ENCODE measurements at regions not wholly inside any gene's neighbourhood (a gene's known extent, or its start where the extent isn't known, plus 50 kb on each side); places are given as distances from the start of the nearest gene placed in this dataset.
"Not testable (repeated sequence)": the region's sequence is repeated elsewhere in the genome, so short reads cannot be mapped to it uniquely, and the experiment has no call there.

DNA sequence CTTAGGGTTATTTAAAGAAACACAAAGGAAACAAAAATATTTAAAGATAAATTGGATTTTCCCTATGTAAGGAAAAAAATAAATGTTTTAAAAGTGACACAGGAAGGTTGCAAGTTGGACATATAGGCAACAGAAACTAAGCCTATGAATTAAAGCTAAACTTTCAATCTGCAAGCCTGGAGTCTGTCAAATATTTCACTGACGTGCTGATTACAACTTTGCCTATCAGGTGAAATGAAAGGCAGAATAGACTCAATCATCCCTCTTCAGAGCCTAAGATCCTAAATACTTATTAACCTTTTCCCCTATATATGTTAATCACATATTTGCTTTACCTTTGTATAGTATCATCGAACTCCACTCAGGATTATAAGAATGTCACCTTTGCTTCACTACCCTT is 1068.0 kb upstream of the ALCAM start:
- DNase-seq: no peak

DNA sequence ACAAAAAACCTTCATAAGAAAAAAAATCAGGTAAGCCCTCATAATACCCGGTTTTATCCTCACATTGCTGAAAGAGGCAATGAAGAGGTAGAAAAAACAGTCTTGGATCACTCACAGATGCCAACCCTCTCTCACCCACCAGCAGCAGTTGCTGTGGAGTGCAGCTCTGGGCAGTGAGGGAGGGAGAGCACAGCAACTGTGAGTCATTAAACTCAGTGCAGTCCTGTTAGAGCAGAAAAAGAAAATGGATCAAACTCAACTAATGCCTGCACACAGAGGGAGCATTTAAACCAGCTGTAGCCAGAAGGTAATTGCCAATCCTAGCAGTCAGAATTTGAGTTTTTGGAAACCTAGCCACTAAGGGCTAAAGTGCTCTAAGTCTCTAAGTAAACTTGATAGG is 1050.6 kb upstream of the ALCAM start:
- no peak for DNase-seq

- DNase-seq: no peak
Measured at GRCh38 chr3:104323226-104323625, 1043.5 kb upstream of the ALCAM start.

GRCh38 chr3:104347291-104347690 is 1019.4 kb upstream of the ALCAM start:
- no peak for DNase-seq

DNA sequence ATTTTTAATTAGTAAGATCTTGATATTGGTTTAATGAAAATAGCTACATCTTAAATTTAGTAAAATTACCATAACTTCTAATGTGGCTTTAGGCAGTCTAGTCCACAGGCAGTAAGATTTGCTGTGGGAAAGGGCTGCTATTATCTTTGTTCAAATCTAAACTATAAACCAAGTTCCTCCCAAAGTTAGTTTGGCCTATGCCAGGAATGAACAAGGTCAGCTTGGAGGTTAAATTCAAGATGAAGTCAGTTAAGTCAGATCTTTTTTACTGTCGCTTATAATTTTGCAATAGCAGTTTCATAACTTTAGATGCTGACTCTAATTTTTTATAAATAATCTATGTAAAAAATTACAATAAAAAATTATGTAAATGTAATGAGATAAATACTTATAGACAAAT is 1016.9 kb upstream of the ALCAM start:
- DNase-seq: no peak

- DNase-seq: no peak
Measured at GRCh38 chr3:104353951-104354350, 1012.8 kb upstream of the ALCAM start.

DNA sequence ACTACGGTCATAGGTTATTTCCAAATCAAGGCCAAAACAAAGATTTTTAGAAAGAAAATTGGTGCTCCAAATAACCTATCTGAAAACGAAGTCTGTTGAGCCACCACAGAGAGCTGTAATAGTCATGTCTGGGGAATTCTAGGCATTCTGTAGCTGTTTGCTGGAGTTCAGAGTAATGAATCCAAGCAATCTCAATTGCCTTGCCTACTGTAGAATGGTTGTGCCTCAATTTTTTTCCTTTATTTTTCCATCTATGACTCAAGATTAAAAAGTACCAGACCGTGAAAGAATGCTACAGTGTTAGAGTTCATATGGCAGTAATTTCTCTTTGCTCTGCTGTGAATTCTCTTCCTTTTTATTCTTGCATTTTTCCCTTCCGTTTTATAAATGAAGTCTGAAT is 1007.2 kb upstream of the ALCAM start:
- DNase-seq: no peak

DNA sequence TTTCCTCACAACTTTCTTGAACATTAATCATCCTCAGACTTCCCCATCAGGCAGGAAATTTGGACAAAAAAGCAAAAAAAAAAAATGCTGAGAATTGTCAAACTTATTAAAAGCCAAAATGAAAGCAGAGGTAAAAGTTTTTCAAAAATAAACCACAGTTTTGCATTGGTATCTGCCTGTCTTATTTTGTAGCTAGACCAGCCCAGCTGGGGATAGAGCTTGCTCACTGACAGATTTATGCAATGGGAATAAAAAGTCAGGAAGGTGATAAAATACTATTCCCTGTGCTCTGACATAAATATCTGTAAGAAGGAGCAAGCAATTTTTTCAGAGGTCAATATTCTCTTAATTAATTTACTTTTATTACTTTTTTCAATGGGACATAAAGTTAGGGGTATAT is 1006.7 kb upstream of the ALCAM start:
- DNase-seq: no peak

DNA sequence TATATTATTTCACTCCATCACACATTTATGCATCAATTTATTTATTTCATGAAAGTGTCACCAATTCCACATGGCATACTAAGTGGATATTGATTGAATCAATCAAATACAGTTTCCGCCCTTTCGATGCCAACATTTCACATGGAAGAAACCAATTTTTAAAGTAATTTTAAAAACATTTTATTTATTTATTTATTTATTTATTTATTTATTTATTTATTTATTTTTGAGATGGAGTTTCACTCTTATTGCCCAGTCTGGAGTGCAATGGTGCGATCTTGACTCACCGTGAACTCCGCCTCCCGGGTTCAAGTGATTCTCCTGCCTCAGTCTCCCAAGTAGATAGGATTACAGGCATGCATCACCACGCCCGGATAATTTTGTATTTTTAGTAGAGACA is 1005.0 kb upstream of the ALCAM start:
- DNase-seq: not testable (repeated sequence)

GRCh38 chr3:104362319-104362718 is 1004.4 kb upstream of the ALCAM start:
- DNase-seq: no peak

DNA sequence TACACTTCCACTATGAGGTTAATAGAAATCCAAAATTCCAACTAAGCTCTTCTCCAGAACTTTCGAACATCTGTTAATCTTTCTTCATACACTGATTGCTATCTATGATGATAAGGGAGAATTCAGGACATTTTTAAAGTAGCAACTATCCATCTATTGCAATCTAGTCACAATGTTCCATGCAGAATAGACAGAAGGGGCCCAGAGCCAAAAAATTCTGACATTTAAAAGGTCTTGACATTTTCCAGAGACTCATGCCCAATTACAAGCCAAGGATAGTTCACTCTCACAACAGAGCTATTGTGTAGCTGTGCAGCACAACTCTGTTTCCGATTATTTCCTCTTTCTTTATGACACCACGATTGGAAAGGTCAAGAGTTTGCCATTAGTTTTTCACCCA is 999.7 kb upstream of the ALCAM start:
- DNase-seq: no peak

- DNase-seq: no peak
Measured at GRCh38 chr3:104368760-104369159, 997.9 kb upstream of the ALCAM start.

DNA sequence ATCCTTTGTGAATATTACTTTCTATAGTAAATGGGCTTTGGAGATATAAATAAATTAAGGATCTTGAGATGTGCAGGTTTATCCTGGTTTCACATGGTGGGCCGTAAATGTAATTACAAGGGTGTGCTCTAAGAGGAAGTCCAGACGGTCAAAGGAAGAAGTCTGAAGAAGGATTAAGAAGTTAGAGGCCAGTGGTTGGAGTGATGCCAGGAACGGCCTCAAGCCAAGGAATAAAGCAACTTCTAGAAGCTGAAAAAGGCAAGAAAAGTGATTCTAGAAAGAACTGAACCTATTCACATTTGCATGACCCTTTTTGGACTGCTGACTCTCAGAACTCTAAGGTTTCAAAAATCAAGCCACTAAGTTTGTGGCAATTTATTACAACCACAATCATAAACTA is 981.3 kb upstream of the ALCAM start:
- no peak for DNase-seq

GRCh38 chr3:104388619-104389018 is 978.1 kb upstream of the ALCAM start:
- DNase-seq: peak; percentile 23

GRCh38 chr3:104392327-104392726 is 974.4 kb upstream of the ALCAM start:
- DNase-seq: no peak

- DNase-seq: no peak
Measured at GRCh38 chr3:104396974-104397669, 969.6 kb upstream of the ALCAM start.

GRCh38 chr3:104397713-104398112 is 969.0 kb upstream of the ALCAM start:
- DNase-seq: no peak

DNA sequence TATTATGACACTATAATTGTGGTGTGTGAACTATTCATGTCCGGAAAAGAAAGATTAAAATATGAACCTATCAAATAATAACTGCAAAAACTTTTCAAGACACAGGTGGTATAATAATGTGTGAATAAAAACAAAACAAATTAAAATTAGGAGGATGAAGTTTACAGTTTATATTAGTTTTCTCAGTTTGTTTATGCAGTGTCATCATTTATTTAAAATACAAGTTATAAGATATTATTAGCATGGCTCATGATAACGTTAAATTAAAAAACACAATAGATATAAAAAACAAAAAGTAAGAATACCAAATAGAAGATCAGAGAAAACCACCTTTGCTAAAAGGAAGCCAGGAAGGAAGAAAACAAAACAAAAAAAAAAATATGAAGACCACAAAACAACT is 963.8 kb upstream of the ALCAM start:
- DNase-seq: no peak

DNA sequence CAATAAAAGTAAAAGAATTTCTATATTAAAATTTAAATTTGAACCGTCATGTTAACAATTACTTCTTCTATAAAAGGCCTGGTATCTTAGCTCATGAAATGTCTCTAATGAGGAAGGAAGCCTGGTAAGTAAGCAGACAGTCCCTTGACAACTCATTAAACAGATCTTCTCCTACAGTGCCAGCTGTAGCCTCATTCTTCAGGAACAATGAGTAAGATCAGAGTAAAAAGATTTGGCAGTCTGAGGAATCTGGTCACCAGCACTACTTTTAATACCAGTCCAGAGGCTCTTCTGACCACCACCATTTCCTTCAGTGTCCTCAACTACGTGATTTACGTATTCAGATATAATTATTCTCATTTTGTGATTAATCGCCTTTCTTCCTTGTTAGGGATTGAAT is 955.0 kb upstream of the ALCAM start:
- no peak for DNase-seq

DNA sequence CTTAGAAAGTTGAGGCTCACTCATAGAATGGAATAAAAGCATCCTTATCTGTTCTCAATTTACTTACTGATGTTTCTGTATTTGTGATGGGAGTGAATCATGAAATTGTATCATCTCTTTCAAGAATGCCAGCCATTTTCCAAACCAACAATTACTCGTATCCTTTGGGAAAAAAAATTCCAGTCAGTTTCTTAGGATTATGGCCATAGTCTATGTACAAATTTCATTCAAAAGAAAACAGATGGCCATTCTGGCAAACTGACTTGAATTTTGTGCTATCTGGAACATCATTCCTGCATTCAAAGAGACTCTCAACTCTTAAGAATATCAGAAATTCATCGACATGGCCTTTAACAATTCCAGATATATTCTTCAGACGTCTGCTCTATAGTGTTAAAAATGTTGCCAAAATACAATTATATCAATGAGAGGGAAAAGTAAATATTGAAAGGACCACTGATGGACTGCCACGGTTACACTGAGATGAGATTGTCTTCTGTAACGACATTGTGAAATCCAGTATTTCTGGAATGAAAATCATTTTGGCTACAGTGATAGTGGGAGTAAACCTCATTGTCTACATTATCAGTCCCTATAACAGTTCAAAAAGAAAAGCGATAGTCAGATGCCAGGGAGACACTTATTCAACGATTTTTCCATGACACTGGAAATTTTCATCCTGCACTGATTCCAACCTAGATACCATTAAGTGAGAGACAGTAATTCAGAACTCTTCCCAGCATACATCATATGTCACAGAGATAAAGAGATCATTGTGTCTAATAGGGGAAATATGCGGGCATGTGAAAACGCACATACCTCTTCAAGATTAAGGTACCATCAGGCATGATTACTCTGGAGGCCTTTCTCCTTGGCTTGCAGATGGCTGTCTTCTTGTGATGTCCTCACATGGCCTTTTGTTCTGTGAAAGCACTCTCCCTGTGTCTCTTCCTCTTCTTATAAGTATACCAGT is 953.8 kb upstream of the ALCAM start:
- no peak for DNase-seq

DNA sequence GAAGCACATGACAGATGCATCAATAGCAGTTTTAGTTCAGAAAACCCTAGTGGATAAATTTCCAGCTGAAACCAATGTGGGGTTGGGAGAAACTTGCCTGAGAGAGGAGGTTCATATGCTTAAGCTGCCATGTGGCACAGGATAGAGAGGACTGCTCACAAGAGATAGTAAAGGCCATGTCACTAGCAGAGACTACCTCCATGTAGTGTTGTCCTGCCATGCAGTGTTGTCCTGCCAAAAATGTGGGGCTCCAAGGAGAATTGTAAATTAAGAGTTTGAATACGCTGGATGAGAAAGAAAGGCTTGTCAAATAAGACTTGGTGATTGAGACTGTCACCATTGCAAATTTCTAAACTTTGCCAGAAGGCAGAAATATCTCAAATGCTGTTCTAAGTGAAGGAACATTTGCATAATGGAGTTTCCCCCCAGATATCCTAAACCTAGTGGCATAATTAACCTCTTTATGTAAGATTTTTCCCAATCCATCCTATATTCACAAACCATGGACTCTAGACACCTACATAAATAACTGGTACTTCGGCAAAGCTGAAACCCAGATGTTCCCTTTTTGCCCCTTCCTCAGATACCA is 938.3 kb upstream of the ALCAM start:
- no peak for DNase-seq

- DNase-seq: no peak
Measured at GRCh38 chr3:104429727-104430126, 937.0 kb upstream of the ALCAM start.

DNA sequence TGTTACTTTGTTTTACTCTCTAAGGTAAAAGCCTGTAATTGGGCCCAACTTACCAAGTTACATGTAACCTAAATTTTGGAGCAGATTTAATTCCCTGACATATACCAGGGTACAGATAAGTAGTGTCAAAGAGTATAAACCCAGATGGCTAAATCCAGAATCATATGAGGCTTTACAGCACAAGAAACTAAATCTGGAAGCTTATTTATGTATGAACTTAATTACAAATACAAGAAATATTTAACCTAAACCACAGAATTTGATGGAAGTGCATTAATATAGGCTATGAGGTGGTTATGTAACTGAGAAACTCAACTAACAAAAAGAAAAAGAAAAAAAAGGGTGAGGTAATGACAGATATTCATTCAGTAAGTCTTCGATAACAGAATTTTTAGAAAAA is 930.2 kb upstream of the ALCAM start:
- no peak for DNase-seq
